Peyer's patch (tissue), 4 donors: ENCODE measurements at regions not wholly inside any gene's neighbourhood (a gene's known extent, or its start where the extent isn't known, plus 50 kb on each side); places are given as distances from the start of the nearest gene placed in this dataset.

Experiments used
- DNase-seq, 3 donors: peaks; one replicate each; pipeline ENCODE4 v3.0.0-alpha.2; 2017 to 2019
- H3K27ac ChIP-seq, 4 donors: fragments of 200-600 bp; sonication (generic); one replicate each; pipeline ENCODE4 v1.5.1; 2016 to 2019
- H3K27me3 ChIP-seq, 2 donors: fragments of 200-600 bp; sonication (generic); one replicate each; pipeline ENCODE4 v1.5.1; 2019
- H3K36me3 ChIP-seq, 3 donors: fragments of 200-600 bp; sonication (generic); one replicate each; pipeline ENCODE4 v1.5.1; 2016 to 2019
- H3K4me1 ChIP-seq, 4 donors: fragments of 200-600 bp; sonication (generic); one replicate each; pipeline ENCODE4 v1.5.1; 2016 to 2019
- H3K4me3 ChIP-seq, 4 donors: fragments of 200-600 bp; sonication (generic); 1 replicate in 3 of 4; 2 replicates in 1 of 4; pipeline ENCODE4 v1.5.1; 2016 to 2019; ENCODE audit warnings: mild to moderate bottlenecking in 1 of 4
- H3K9me3 ChIP-seq, 4 donors: fragments of 200-600 bp; sonication (generic); one replicate each; pipeline ENCODE4 v1.5.1; 2016 to 2019; ENCODE audit warnings: mild to moderate bottlenecking in 1 of 4
- POLR2A ChIP-seq, 2 donors: fragments of 450-650 bp; IDR thresholded peaks; one replicate each; pipeline ENCODE4 v1.5.1; 2017; ENCODE audit warnings: antibody characterized with exemption in 2 of 2, mild to moderate bottlenecking in 2 of 2, moderate library complexity in 2 of 2
- TF ChIP-seq, protein P1 (sequence below), 6 experiments: fragments of 450-650 bp in 4 of 6; fragments of 200-600 bp in 2 of 6; sonication (generic) in 1 of 6; IDR thresholded peaks; one replicate each; pipeline ENCODE4 v1.5.1; 2017 to 2019; ENCODE audit warnings: antibody characterized with exemption in 6 of 6, mild to moderate bottlenecking in 3 of 6, moderate library complexity in 1 of 6

GRCh38 chr17:6232732-6233101, 162.5 kb downstream of the WSCD1 start:
- H3K9me3 ChIP-seq, result no peaks in the 10 kb centered on the region
- no peak overlapping the region for H3K27ac ChIP-seq
- no peak overlapping the region for H3K4me3 ChIP-seq
- H3K27me3 ChIP-seq, result no peaks in the 10 kb centered on the region
- TF ChIP-seq, protein P1, sequence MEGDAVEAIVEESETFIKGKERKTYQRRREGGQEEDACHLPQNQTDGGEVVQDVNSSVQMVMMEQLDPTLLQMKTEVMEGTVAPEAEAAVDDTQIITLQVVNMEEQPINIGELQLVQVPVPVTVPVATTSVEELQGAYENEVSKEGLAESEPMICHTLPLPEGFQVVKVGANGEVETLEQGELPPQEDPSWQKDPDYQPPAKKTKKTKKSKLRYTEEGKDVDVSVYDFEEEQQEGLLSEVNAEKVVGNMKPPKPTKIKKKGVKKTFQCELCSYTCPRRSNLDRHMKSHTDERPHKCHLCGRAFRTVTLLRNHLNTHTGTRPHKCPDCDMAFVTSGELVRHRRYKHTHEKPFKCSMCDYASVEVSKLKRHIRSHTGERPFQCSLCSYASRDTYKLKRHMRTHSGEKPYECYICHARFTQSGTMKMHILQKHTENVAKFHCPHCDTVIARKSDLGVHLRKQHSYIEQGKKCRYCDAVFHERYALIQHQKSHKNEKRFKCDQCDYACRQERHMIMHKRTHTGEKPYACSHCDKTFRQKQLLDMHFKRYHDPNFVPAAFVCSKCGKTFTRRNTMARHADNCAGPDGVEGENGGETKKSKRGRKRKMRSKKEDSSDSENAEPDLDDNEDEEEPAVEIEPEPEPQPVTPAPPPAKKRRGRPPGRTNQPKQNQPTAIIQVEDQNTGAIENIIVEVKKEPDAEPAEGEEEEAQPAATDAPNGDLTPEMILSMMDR (IDR thresholded peaks at IDR 0.05), result no peak
- DNase-seq, result no peak
- H3K36me3 ChIP-seq, result no peaks in the 10 kb centered on the region
- no peaks in the 10 kb centered on the region for H3K4me1 ChIP-seq

- TF ChIP-seq, protein P1 (IDR thresholded peaks at IDR 0.05), result no peak
- no peak for TF ChIP-seq POLR2A (IDR thresholded peaks at IDR 0.05)
- Histone ChIP-seq H3K9me3 (no peaks in the 10 kb centered on the region), H3K27me3 (no peaks in the 10 kb centered on the region), H3K4me3 (no peak overlapping the region), H3K4me1 (no peaks in the 10 kb centered on the region), H3K27ac (no peak overlapping the region), H3K36me3 (no peaks in the 10 kb centered on the region)
- no peak for DNase-seq
These were observed 161.9 kb downstream of the WSCD1 start for GRCh38 chr17:6231886-6232731.

GRCh38 chr17:6231465-6231864, 161.3 kb downstream of the WSCD1 start:
- Histone ChIP-seq H3K9me3 (no peaks in the 10 kb centered on the region), H3K36me3 (no peaks in the 10 kb centered on the region), H3K27ac (no peak overlapping the region), H3K4me3 (no peak overlapping the region), H3K4me1 (no peaks in the 10 kb centered on the region), H3K27me3 (no peaks in the 10 kb centered on the region)
- no peak for DNase-seq
- TF ChIP-seq POLR2A (IDR thresholded peaks at IDR 0.05), result no peak
- TF ChIP-seq, protein P1 (IDR thresholded peaks at IDR 0.05), result no peak

GRCh38 chr17:6218333-6218732, 148.2 kb downstream of the WSCD1 start:
- Histone ChIP-seq H3K27ac (no peak overlapping the region), H3K9me3 (peaks cover 0 to 7% (median 2%) of the 10 kb centered on the region in 4 donors), H3K4me3 (no peak overlapping the region), H3K36me3 (no peaks in the 10 kb centered on the region), H3K27me3 (no peaks in the 10 kb centered on the region), H3K4me1 (no peaks in the 10 kb centered on the region)
- TF ChIP-seq POLR2A (IDR thresholded peaks at IDR 0.05), result no peak
- TF ChIP-seq, protein P1 (IDR thresholded peaks at IDR 0.05), result no peak
- DNase-seq, result no peak

DNA sequence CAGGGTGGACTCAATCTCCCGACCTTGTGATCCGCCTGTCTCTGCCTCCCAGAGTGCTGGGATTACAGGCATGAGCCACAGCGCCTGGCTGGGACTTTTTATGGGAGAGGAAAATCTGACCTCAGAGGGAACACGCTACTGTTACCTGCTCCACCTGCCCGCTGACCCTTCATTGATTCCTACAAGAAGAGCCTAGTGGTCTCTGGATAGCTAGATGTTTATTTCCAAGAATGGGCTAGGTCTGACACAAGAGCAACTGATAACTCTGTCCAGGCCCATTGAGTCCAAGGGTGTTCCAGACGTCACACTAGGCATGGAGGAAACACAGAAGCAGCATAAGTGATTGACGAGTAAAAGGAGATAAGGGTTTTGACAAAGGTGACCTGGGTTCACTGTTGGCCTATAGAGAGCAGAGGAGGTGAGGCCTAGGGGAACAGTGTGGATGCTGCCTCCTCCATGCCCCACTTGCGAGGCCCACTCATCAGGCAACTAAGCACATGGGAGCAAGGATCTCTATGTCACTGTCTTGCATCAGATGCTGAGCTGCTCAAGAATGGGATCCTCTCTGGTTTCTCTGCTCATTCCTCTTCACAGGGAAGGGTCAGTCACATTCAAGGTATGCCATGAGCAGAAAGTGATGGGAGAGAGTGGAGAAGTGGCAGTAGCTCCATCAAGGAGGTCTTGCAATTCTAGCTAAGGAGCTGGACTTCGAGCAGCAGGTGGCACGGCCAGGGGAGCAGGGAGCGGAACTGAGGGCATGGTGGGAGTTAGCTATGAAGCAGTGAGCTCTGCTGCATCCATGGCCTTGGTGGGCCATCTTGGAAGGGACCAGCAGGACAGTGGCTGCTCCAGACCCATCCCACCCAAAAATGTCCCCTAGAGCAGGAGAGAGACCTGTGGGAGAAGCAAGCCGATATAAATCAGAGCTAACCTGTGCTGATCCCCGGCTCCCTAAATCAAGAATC, 145.2 kb downstream of the WSCD1 start:
- Histone ChIP-seq H3K4me3 (no peak overlapping the region), H3K9me3 (no peaks in the 10 kb centered on the region), H3K36me3 (no peaks in the 10 kb centered on the region), H3K4me1 (no peaks in the 10 kb centered on the region), H3K27ac (no peak overlapping the region), H3K27me3 (no peaks in the 10 kb centered on the region)
- DNase-seq, result no peak
- TF ChIP-seq POLR2A (IDR thresholded peaks at IDR 0.05), result no peak
- TF ChIP-seq, protein P1 (IDR thresholded peaks at IDR 0.05), result no peak
